ENCODE measurements at regions not wholly inside any gene's neighbourhood (a gene's known extent, or its start where the extent isn't known, plus 50 kb on each side); places are given as distances from the start of the nearest gene placed in this dataset.

DNA sequence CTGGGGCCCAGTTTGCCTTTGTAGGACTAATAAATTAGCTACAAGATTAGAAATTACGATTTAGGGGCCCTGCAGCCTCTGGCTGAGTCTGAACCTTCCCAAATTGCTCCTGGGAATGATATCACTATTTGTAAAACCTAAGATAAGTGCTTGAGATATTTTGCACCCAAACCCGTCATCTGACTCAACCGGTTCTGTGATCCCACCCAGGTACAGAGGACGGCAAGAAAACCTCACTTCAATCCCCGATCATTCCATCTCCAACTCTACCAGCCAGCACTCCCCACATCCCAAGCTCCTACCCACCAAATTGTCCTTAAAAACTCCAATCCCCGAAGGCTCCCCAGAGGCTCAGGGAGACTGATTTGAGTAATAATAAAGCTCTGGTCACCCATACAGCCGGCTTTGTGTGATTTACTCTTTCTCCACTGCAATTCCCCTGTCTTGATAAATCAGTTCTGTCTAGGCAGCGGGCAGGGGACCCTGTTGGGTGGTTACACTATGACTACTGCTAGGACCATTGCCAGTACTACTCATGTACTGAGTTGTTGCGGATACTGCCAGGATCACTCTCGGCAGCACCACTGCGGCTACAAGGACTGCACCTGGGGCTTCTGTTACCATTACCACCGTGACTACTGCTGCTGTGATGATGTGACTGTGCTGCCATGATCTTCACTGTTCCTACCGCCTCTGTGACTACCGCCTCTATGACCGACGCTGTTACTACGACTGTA lies 73.1 kb downstream of the IRF8 start:
- no peak for TF ChIP-seq MYC (IDR thresholded peaks at IDR 0.05; ENCODE audit: low read depth, low read length)
- TF ChIP-seq MAX (IDR thresholded peaks at IDR 0.05; ENCODE audit: low read depth, low read length), result no peak
- TF ChIP-seq POLR2A (IDR thresholded peaks at IDR 0.05; ENCODE audit: extremely low read depth, insufficient read length), result no peak
- TF ChIP-seq, protein P1, sequence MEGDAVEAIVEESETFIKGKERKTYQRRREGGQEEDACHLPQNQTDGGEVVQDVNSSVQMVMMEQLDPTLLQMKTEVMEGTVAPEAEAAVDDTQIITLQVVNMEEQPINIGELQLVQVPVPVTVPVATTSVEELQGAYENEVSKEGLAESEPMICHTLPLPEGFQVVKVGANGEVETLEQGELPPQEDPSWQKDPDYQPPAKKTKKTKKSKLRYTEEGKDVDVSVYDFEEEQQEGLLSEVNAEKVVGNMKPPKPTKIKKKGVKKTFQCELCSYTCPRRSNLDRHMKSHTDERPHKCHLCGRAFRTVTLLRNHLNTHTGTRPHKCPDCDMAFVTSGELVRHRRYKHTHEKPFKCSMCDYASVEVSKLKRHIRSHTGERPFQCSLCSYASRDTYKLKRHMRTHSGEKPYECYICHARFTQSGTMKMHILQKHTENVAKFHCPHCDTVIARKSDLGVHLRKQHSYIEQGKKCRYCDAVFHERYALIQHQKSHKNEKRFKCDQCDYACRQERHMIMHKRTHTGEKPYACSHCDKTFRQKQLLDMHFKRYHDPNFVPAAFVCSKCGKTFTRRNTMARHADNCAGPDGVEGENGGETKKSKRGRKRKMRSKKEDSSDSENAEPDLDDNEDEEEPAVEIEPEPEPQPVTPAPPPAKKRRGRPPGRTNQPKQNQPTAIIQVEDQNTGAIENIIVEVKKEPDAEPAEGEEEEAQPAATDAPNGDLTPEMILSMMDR (IDR thresholded peaks at IDR 0.05; ENCODE audit: low read depth, low read length), result no peak

DNA sequence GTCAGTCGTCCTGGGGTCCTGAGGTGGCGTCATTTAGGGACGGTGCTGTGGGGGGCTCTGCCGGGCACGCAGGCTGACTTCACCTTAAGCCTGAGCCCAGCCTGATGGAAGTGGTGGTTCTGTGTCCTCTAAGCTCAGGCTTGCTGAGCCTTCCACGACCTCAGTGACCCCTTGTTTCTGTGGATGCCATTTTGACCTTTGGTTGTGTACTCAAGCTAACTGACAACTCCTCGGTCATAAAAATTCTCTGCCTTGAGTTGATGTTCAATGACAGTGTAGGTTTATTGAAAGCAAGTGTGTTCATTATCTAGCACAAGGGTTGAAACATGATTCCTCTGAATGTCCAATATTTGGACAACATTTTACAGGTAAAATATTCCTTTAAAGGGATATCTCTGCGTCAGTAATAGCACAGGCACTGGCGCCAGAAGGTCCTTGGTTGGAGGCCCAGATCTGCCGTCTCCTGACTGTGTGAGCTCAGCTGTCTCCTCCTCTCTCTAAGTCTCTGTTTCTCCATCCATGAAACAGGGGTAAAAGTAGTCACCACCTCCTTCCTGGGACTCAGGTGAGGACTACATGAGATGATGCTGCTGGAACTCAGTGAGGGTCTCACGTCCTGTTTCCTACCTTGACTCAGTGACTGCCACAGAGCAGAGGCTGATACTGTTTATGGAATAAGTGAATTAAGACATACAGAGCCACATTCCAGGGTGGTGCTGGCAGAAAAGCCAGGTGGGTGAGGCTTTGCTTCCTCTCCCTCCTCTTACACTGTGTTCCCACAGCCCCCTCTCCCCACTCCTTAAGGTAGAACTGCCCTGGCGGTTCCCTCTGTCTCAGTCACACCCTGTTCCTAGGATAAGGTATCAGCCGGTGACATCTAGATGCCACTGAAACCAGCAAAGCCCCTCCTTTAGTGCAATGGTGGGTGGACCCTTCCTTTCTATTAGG lies 75.7 kb downstream of the IRF8 start:
- TF ChIP-seq POLR2A (IDR thresholded peaks at IDR 0.05; ENCODE audit: extremely low read depth, insufficient read length) (no peak), MYC (IDR thresholded peaks at IDR 0.05; ENCODE audit: low read depth, low read length) (no peak), MAX (IDR thresholded peaks at IDR 0.05; ENCODE audit: low read depth, low read length) (no peak)
- TF ChIP-seq, protein P1 (IDR thresholded peaks at IDR 0.05; ENCODE audit: low read depth, low read length), result no peak
- DNase-seq (ENCODE audit: low read depth), result no peak
- no peak overlapping the region for H3K4me3 ChIP-seq (ENCODE audit: low read depth, low read length)

More for the DNA sequence above, 73.1 kb downstream of the IRF8 start:
- no peak for DNase-seq (ENCODE audit: low read depth)
- no peak overlapping the region for H3K4me3 ChIP-seq (ENCODE audit: low read depth, low read length)

- DNase-seq (ENCODE audit: low read depth), result peak; percentile 68
- no peak overlapping the region for H3K4me3 ChIP-seq (ENCODE audit: low read depth, low read length)
- TF ChIP-seq MAX (IDR thresholded peaks at IDR 0.05; ENCODE audit: low read depth, low read length), result no peak
- TF ChIP-seq, protein P1 (IDR thresholded peaks at IDR 0.05; ENCODE audit: low read depth, low read length), result peak; percentile 21
These were observed 76.6 kb downstream of the IRF8 start for GRCh38 chr16:85975451-85975981.

DNA sequence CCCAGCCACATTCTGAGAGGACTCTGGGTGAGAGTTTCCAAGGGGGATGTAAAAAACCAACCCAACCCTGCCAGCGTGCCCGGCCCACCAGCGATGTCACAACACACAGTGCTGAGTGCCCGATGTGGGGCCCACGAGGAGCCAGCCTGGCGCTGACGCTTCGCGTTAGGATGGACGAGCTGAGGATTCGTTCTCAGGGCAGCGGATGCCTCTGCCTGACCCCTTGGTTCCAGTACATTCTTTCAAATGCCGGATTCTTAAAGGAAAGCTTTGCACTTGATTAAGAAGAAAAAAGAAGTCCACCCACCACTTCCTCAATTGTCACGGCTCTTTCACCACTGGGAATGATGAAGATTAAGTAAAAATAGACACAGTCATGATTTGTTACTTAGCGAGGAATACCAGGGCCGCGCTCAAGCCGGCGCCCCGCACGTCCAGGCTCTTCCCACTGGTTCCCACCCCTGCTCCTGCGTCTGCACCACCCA lies 79.4 kb downstream of the IRF8 start:
- DNase-seq (ENCODE audit: low read depth), result peak; percentile 63
- TF ChIP-seq POLR2A (IDR thresholded peaks at IDR 0.05; ENCODE audit: extremely low read depth, insufficient read length), result no peak
- no peak overlapping the region for H3K4me3 ChIP-seq (ENCODE audit: low read depth, low read length)

DNA sequence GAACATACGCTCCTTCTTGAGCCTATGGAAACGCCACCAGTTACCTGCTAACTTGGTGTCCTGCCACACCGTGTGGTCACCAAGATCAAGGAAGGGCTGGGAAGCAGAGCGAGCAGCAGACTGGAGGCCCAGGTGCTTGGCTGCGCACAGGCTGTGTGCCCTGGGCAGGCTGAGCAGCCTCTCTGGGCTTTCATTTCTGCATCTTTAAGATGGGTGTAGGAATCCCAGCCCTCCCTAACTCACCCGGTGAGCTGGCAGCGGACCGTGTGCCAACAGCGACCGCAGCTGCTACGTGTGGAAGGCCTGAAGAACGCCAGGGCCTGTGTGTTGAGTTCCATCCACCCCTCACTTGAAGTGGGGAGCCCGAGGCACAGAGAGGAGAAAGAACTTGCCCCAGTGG lies 80.0 kb downstream of the IRF8 start:
- DNase-seq (ENCODE audit: low read depth), result no peak
- TF ChIP-seq POLR2A (IDR thresholded peaks at IDR 0.05; ENCODE audit: extremely low read depth, insufficient read length) (no peak), MAX (IDR thresholded peaks at IDR 0.05; ENCODE audit: low read depth, low read length) (no peak), MYC (IDR thresholded peaks at IDR 0.05; ENCODE audit: low read depth, low read length) (no peak)
- TF ChIP-seq, protein P1 (IDR thresholded peaks at IDR 0.05; ENCODE audit: low read depth, low read length), result no peak
- no peak overlapping the region for H3K4me3 ChIP-seq (ENCODE audit: low read depth, low read length)

- DNase-seq (ENCODE audit: low read depth), result no peak
- H3K4me3 ChIP-seq (ENCODE audit: low read depth, low read length), result no peak overlapping the region
- TF ChIP-seq POLR2A (IDR thresholded peaks at IDR 0.05; ENCODE audit: extremely low read depth, insufficient read length) (no peak), MAX (IDR thresholded peaks at IDR 0.05; ENCODE audit: low read depth, low read length) (no peak), MYC (IDR thresholded peaks at IDR 0.05; ENCODE audit: low read depth, low read length) (no peak)
- TF ChIP-seq, protein P1 (IDR thresholded peaks at IDR 0.05; ENCODE audit: low read depth, low read length), result no peak
These were observed 80.6 kb downstream of the IRF8 start for GRCh38 chr16:85979605-85980004.
